NCI-H2171 (cell line): ENCODE measurements at regions not wholly inside any gene's neighbourhood (a gene's known extent, or its start where the extent isn't known, plus 50 kb on each side); places are given as distances from the start of the nearest gene placed in this dataset.

Source experiments
- DNase-seq: peaks from one replicate; lab custom pipeline; 2025; lab: John Stamatoyannopoulos, UW

GRCh38 chr13:84961023-84961422 lies 838.2 kb downstream of the SLITRK6 start:
- DNase-seq, result no peak

DNA sequence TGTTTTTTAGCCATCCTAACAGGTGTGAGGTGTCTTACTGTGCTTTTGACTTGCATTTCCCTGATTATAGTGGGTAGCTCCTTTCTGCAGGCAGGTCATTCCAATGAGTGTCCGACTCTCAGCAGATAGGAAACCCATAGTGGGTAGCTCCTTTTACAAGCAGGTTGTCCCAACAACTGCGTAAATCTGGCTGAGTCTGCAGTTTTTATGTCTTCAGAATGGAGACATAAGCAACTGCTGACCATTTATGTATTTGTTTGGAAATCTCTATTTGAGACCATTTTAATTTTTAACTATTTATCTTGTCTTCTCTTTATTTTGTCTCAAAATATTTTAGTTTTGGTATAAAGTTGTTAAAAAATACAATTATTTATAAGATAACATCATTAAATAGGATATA lies 839.4 kb downstream of the SLITRK6 start:
- DNase-seq, result no peak

GRCh38 chr13:84954636-84955035 lies 844.6 kb downstream of the SLITRK6 start:
- no peak for DNase-seq

DNA sequence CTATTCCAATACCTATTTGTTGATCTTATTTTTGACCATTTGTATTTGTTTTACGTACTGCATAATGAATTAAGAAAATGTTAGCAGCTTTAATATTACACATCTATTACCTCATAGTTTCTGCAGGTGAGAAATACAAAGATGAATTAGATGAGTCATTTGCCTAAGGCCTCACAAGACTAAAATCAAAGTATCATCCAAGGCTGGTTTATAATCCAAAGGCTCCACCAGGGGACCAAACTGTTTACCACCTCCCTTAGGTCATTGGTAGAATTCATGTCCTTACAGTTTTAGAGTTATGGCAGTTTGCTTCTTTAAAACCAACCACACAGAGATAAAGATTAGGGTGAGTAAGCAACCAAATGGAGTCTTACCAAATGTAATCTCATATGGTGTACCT lies 848.1 kb downstream of the SLITRK6 start:
- no peak for DNase-seq

DNA sequence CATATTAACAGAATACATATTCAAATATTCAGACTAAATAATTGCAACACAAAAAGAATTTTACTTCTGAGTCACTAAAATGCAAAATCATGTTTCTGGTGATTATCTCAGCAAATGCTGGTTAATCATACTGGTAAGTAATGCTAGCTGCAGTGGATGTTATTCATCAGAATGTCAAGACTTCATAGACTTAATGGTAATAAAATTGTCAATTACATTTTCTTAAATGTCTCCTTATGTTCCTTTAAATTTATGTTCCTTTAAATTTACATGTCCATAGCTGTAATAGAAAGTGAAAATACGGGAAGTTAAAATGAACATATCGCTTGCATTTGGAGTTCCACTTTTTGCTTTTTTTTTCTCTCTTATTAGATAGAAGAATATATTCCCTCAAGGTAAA lies 853.0 kb downstream of the SLITRK6 start:
- no peak for DNase-seq

DNA sequence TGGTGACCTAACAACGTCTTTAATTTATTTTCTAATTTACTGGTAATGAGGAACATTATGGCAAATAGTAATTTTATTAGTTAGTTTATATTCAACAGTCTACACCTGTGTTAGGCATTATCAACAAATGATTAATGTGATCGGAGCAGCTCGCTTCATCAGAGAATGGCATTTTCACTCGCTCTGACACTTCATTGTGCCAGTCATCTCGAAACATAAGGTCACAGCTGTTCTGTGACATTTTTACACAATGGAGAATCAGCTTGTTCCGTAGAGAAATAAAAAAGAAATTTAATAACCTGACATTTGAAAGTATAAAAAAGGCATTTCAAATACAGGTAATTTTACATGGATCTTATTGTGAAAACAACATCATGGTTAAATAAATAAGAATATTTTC lies 858.4 kb downstream of the SLITRK6 start:
- no peak for DNase-seq

- DNase-seq, result no peak
Measured at GRCh38 chr13:84940167-84940566, 859.1 kb downstream of the SLITRK6 start.

- no peak for DNase-seq
Measured at GRCh38 chr13:84934911-84935310, 864.3 kb downstream of the SLITRK6 start.

GRCh38 chr13:84933797-84934196 lies 865.4 kb downstream of the SLITRK6 start:
- DNase-seq, result no peak

- no peak for DNase-seq
Measured at GRCh38 chr13:84931264-84931663, 868.0 kb downstream of the SLITRK6 start.

- DNase-seq, result no peak
Measured at GRCh38 chr13:84927442-84928169, 871.6 kb downstream of the SLITRK6 start.

- DNase-seq, result no peak
Measured at GRCh38 chr13:84925443-84925842, 873.8 kb downstream of the SLITRK6 start.

DNA sequence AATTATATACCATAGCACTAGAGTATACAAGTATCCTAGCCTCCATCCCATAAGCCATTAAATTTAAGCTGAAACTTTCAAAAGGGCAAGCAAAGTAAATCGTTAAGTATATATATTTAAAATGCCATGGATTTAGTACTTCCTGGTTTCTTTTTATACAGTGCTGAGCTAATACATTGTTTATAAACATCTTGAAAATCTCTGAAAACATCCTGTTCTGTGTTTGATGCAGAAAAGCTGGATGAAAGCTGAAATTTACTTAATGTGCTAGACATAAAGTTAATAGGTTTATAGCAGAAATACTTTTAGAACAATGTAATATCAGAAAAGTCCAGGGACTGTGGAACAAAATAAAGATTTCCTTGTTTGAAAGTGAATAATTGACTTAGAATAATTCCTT lies 875.4 kb downstream of the SLITRK6 start:
- DNase-seq, result no peak

DNA sequence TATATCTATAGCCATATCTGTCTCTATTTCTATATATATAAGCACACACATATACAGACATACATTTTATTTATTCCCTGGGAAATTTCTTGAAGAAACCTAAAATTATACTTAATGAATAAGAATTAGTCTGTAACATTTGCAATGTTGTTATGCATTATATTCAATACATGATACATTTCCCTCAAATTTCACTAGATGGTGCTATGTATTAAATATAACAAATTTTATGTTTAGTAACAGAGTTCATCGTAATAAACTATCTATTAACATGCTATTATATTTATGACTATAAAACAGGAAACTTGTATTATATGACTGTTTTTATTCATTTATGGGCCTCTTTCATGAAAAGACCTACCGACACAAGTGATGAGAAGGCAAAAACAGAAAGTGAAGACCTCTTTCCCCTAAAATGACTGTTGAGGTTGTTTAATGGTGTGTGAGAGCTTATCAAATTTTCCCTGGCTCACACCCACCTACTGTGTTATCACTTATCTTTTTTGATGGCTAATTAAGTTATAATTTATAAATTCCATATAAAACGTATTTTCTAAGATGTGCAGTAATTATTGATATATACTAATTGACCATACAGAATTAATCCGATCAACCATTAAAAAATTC lies 881.9 kb downstream of the SLITRK6 start:
- DNase-seq, result no peak

- no peak for DNase-seq
Measured at GRCh38 chr13:84912720-84913119, 886.5 kb downstream of the SLITRK6 start.

- DNase-seq, result no peak
Measured at GRCh38 chr13:84910423-84910822, 888.8 kb downstream of the SLITRK6 start.

GRCh38 chr13:84903391-84903790 lies 895.8 kb downstream of the SLITRK6 start:
- no peak for DNase-seq

- DNase-seq, result no peak
Measured at GRCh38 chr13:84902243-84902642, 897.0 kb downstream of the SLITRK6 start.

GRCh38 chr13:84896128-84896527 lies 903.1 kb downstream of the SLITRK6 start:
- DNase-seq, result no peak

- DNase-seq, result no peak
Measured at GRCh38 chr13:84894749-84895148, 904.5 kb downstream of the SLITRK6 start.

GRCh38 chr13:84885868-84886267 lies 913.4 kb downstream of the SLITRK6 start:
- no peak for DNase-seq

DNA sequence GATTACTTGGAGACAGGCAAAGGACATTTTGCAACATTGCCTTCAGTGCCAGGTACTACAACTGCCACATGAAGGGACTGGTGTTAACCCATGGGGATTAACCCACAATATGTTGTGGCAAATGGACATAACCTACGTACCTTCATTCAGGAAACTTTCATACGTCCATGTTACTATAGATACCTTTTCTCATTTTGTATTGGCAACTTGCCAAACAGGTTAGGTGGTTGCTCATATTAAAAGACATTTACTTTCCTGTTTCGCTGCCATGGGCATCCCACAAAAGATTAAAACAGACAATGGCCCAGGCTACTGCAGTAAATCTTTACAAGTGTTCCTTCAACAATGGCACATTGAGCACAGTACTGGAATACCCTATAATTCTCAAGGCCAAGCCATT lies 925.3 kb downstream of the SLITRK6 start:
- DNase-seq, result no peak

DNA sequence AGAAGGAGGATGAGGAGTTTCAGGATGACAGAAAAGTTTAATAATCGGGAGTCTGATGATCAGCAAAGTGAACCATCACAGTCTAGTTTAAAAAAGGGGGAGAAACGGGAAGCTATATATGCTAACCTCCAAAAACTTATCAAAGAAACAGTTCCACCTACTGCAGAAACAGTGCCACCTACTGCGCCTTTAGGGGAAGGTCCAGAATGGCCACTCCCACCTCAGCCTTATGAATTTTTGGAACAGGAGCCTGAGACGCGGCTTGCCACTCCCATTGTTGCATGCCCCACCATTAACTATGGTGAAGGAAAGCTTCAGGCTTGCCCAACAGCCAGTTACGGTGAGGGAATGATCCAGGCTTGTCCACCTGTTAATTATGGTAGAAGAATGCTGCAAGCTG lies 929.0 kb downstream of the SLITRK6 start:
- no peak for DNase-seq

DNA sequence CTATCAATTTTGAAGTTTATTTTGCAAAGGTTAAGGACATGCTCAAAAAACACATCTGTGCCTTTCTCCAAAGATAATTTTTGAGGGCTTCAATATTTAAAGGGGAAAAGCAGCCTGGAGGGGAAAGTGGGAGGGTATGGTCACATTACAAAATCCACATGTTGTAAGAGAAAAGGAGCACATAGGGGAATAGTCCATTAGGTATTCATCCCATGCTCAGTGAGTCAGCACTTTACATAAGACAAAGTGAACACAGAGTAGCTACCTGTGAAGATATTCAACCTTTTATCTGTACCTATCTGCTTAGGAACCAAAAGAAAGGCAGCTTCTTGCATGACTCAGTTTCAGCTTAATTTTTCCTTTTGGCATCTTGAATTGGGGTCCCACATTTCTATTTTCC lies 932.0 kb downstream of the SLITRK6 start:
- no peak for DNase-seq
